ENCODE measurements at regions not wholly inside any gene's neighbourhood (a gene's known extent, or its start where the extent isn't known, plus 50 kb on each side); places are given as distances from the start of the nearest gene placed in this dataset.

- TF ChIP-seq FOXK2 (IDR thresholded peaks at IDR 0.05) = no peak
- no peak for TF ChIP-seq BHLHE40 (IDR thresholded peaks at IDR 0.05; ENCODE audit: borderline replicate concordance)
- no peak for TF ChIP-seq LEF1 (IDR thresholded peaks at IDR 0.05; ENCODE audit: borderline replicate concordance)
Measured at GRCh38 chr14:81727218-81727617, 193.6 kb upstream of the SEL1L start.
